Erythroblast (primary cell): ENCODE measurements at regions not wholly inside any gene's neighbourhood (a gene's known extent, or its start where the extent isn't known, plus 50 kb on each side); places are given as distances from the start of the nearest gene placed in this dataset.

Experiments used
- GATA1 ChIP-seq: IDR thresholded peaks from 2 replicates; pipeline ENCODE4 v1.6.1; 2011; ENCODE audit warnings: low read depth, mild to moderate bottlenecking, control low read depth, low read length, moderate library complexity
- POLR2A ChIP-seq: IDR thresholded peaks from 2 replicates; pipeline ENCODE4 v1.6.1; 2011; ENCODE audit warnings: mild to moderate bottlenecking, low read length

- TF ChIP-seq POLR2A (no peak), GATA1 (no peak)
Measured at GRCh38 chr18:39872651-39873050, 2082.4 kb upstream of the PIK3C3 start.
